KMS-11 (cell line): ENCODE measurements at regions not wholly inside any gene's neighbourhood (a gene's known extent, or its start where the extent isn't known, plus 50 kb on each side); places are given as distances from the start of the nearest gene placed in this dataset.

Experiments
- H2AFZ ChIP-seq: fragments of 200-600 bp; sonication (generic); 2 replicates; pipeline ENCODE4 v1.6.1; 2016; ENCODE audit warnings: antibody characterized with exemption, mixed run types, low read depth
- H3K27ac ChIP-seq: fragments of 200-600 bp; sonication (generic); 2 replicates; pipeline ENCODE4 v1.6.1; 2016; ENCODE audit warnings: mild to moderate bottlenecking, mixed run types
- H3K27me3 ChIP-seq: fragments of 200-600 bp; sonication (generic); 2 replicates; pipeline ENCODE4 v1.6.1; 2017; ENCODE audit warnings: mild to moderate bottlenecking, low read depth, mixed run types, moderate library complexity; ENCODE audit not compliant: insufficient read depth
- H3K36me3 ChIP-seq: fragments of 200-600 bp; sonication (generic); 2 replicates; pipeline ENCODE4 v1.6.1; 2017; ENCODE audit warnings: mild to moderate bottlenecking, mixed run types; ENCODE audit not compliant: insufficient read depth
- H3K4me1 ChIP-seq: fragments of 200-600 bp; sonication (generic); 2 replicates; pipeline ENCODE4 v1.6.1; 2016; ENCODE audit warnings: mild to moderate bottlenecking, low read depth, mixed run types; ENCODE audit not compliant: poor library complexity, severe bottlenecking
- H3K4me2 ChIP-seq: fragments of 200-600 bp; sonication (generic); 2 replicates; pipeline ENCODE4 v1.7.0; 2016; ENCODE audit warnings: mild to moderate bottlenecking, mixed run types
- H3K4me3 ChIP-seq: fragments of 200-600 bp; sonication (generic); IDR thresholded peaks from 2 replicates; pipeline ENCODE4 v1.6.1; 2017; ENCODE audit warnings: low read depth, low read length, mixed read lengths; ENCODE audit not compliant: insufficient read depth
- H3K79me2 ChIP-seq: fragments of 200-600 bp; sonication (generic); 2 replicates; pipeline ENCODE4 v1.6.1; 2016; ENCODE audit warnings: low read depth, mixed run types; ENCODE audit not compliant: insufficient read depth
- H3K9ac ChIP-seq: fragments of 200-600 bp; sonication (generic); 2 replicates; pipeline ENCODE4 v1.6.1; 2016; ENCODE audit warnings: mild to moderate bottlenecking, mixed run types
- H4K20me1 ChIP-seq: fragments of 200-600 bp; sonication (generic); 2 replicates; pipeline ENCODE4 v1.6.1; 2016; ENCODE audit warnings: mild to moderate bottlenecking, mixed run types; ENCODE audit not compliant: insufficient read depth
- TF ChIP-seq, protein P1 (sequence below): fragments of 200-600 bp; sonication (generic); conservative IDR thresholded peaks from 2 replicates; pipeline ENCODE4 v1.6.1; 2017; ENCODE audit warnings: low read depth, mild to moderate bottlenecking, antibody characterized with exemption, low read length, moderate library complexity, mixed read lengths

DNA sequence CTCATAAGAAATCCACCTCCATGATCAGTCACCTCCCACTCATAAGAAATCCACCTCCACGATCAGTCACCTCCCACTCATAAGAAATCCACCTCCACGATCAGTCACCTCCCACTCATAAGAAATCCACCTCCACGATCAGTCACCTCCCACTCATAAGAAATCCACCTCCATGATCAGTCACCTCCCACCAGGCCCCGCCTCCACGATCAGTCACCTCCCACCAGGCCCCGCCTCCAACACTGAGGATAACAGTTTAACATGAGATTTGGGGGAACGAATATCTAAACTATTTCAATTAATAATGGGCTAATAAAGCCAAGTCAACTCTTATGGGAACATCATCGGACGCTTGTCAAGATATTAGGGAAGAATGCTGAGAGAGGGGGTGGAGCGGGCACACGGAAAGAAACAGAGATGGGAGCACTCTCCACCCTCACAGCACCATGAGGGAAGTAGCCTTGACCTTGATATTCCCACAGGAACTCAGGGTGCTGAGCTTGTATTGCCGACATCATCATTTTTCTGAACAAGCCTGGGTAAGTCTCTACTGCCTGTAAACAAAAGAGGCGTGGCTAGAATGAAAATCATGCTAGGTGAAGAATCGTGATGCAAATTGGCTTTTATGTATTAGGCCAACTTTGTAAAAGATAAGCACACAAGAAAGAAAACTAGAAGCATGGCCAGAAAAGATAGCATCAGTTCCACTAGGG, 303.5 kb upstream of the KLF6 start:
- no peak overlapping the region for H3K4me3 ChIP-seq
- no peaks in the 10 kb centered on the region for H3K36me3 ChIP-seq
- no peak overlapping the region for H3K9ac ChIP-seq
- no peak overlapping the region for H2AFZ ChIP-seq
- TF ChIP-seq, protein P1, sequence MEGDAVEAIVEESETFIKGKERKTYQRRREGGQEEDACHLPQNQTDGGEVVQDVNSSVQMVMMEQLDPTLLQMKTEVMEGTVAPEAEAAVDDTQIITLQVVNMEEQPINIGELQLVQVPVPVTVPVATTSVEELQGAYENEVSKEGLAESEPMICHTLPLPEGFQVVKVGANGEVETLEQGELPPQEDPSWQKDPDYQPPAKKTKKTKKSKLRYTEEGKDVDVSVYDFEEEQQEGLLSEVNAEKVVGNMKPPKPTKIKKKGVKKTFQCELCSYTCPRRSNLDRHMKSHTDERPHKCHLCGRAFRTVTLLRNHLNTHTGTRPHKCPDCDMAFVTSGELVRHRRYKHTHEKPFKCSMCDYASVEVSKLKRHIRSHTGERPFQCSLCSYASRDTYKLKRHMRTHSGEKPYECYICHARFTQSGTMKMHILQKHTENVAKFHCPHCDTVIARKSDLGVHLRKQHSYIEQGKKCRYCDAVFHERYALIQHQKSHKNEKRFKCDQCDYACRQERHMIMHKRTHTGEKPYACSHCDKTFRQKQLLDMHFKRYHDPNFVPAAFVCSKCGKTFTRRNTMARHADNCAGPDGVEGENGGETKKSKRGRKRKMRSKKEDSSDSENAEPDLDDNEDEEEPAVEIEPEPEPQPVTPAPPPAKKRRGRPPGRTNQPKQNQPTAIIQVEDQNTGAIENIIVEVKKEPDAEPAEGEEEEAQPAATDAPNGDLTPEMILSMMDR: no peak
- H3K79me2 ChIP-seq: no peaks in the 10 kb centered on the region
- no peaks in the 10 kb centered on the region for H4K20me1 ChIP-seq
- H3K4me1 ChIP-seq: no peaks in the 10 kb centered on the region
- no peaks in the 10 kb centered on the region for H3K27me3 ChIP-seq
- no peak overlapping the region for H3K27ac ChIP-seq
- H3K4me2 ChIP-seq: no peak overlapping the region

DNA sequence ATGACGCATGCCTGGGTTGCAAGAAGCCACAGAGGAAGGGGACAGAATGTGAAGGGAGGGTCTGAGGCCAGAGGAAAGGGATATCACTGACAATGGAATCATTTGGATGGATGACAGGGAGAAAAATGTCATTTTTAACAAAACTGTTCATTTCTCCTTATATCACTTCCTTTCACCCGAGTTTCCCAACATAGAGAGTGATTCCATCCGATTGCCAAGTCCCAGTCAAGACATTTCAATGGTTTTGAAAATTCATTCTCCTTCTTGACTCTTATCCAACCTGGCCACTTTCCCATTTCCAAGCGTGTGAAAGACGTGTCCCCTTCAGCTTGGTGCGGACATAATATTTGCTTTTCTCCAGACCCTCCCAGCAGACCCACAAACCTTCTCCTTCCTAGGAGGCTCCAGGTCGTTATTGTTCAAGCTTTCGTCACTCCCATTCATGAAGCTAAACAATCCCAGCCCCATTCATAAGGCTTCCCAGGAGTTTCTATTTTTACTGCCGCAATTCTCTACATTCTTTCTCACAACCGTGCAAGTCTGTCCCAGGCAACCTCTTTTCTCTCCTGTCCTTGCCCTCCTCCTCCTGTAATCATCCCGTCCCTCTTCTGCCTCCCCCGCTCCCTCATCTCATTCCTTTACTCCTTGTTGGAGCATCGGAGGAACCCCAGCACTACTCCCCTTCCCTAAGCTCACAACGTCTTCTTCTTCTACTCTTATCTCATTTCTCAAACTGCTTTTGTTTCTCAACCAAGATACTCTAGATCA, 301.3 kb upstream of the KLF6 start:
- H4K20me1 ChIP-seq: no peaks in the 10 kb centered on the region
- H3K4me3 ChIP-seq: no peak overlapping the region
- H3K27me3 ChIP-seq: no peaks in the 10 kb centered on the region
- TF ChIP-seq, protein P1: no peak
- H3K27ac ChIP-seq: no peak overlapping the region
- H3K79me2 ChIP-seq: no peaks in the 10 kb centered on the region
- no peak overlapping the region for H2AFZ ChIP-seq
- no peak overlapping the region for H3K9ac ChIP-seq
- H3K4me2 ChIP-seq: no peak overlapping the region
- no peaks in the 10 kb centered on the region for H3K36me3 ChIP-seq
- H3K4me1 ChIP-seq: no peaks in the 10 kb centered on the region

DNA sequence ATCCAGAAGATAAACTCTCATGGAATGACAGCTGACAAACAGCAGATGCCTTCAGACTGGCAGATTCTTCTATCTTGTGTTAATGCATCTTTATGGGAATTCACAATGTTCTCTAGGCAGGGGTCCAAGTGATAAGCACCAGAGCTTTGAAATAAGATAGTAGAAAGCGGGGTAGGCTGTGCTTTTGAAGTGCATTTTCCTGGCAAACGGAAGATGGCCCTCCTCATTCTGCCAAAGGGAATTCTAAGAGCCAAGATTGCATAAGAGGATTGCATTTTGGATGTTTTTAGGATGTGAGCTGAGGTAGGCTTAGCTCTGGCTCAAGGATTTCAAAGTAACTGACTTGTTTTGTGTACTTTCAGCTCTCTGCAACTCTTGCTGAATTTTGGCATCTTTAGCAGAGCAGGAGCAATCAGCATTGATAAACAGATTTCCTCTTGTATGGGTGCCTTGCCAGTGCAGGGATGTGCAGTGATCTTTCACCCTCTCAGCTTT, 298.5 kb upstream of the KLF6 start:
- no peak overlapping the region for H3K9ac ChIP-seq
- H3K27me3 ChIP-seq: no peaks in the 10 kb centered on the region
- TF ChIP-seq, protein P1: no peak
- H3K4me2 ChIP-seq: no peak overlapping the region
- H2AFZ ChIP-seq: no peak overlapping the region
- H3K36me3 ChIP-seq: no peaks in the 10 kb centered on the region
- no peaks in the 10 kb centered on the region for H4K20me1 ChIP-seq
- no peaks in the 10 kb centered on the region for H3K79me2 ChIP-seq
- H3K4me3 ChIP-seq: no peak overlapping the region
- H3K27ac ChIP-seq: no peak overlapping the region
- H3K4me1 ChIP-seq: no peaks in the 10 kb centered on the region

DNA sequence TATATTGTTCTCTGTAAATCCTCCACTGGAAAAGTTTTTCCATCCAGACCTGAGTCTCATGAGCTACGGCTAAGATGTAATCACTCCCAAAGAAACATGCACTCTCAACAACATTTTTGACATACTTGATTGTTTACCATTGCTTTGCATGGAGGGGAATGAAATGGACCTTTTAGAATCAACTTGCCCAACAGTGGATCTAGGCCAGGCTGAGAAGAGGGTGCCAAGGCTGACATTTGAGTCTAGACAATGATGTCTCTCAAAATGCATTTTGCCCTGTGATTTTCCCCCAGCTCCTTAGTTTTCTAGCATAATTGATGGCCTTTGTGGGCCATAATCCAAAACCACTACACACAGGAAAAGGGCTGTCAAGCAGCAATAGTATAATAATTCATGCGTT, 297.9 kb upstream of the KLF6 start:
- H3K36me3 ChIP-seq: no peaks in the 10 kb centered on the region
- TF ChIP-seq, protein P1: no peak
- H2AFZ ChIP-seq: no peak overlapping the region
- no peaks in the 10 kb centered on the region for H3K27me3 ChIP-seq
- no peaks in the 10 kb centered on the region for H4K20me1 ChIP-seq
- no peaks in the 10 kb centered on the region for H3K79me2 ChIP-seq
- no peak overlapping the region for H3K4me2 ChIP-seq
- no peak overlapping the region for H3K4me3 ChIP-seq
- no peak overlapping the region for H3K27ac ChIP-seq
- H3K9ac ChIP-seq: no peak overlapping the region
- no peaks in the 10 kb centered on the region for H3K4me1 ChIP-seq
